CD4-positive, alpha-beta T cell treated with Interferon gamma for 1 hour (primary cell): ENCODE measurements at regions not wholly inside any gene's neighbourhood (a gene's known extent, or its start where the extent isn't known, plus 50 kb on each side); places are given as distances from the start of the nearest gene placed in this dataset.
A peak's percentile ranks its signal among the peaks of the same experiment; 100 is the strongest.
"Not testable (repeated sequence)": the region's sequence is repeated elsewhere in the genome, so short reads cannot be mapped to it uniquely, and the experiment has no call there.

ENCODE experiments used
- DNase-seq: peaks from one replicate; pipeline ENCODE4 v3.0.0-alpha.2; 2020

DNA sequence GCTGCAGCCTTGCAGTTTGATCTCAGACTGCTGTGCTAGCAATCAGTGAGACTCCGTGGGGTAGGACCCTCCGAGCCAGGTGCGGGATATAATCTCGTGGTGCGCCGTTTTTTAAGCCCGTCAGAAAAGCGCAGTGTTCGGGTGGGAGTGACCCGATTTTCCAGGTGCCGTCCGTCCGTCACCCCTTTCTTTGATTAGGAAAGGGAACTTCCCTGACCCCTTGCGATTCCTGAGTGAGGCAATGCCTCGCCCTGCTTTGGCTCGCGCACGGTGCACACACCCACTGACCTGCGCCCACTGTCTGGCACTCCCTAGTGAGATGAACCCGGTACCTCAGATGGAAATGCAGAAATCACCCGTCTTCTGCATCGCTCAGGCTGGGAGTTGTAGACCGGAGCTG is 203.2 kb downstream of the SNCAIP start:
- DNase-seq = not testable (repeated sequence)

DNA sequence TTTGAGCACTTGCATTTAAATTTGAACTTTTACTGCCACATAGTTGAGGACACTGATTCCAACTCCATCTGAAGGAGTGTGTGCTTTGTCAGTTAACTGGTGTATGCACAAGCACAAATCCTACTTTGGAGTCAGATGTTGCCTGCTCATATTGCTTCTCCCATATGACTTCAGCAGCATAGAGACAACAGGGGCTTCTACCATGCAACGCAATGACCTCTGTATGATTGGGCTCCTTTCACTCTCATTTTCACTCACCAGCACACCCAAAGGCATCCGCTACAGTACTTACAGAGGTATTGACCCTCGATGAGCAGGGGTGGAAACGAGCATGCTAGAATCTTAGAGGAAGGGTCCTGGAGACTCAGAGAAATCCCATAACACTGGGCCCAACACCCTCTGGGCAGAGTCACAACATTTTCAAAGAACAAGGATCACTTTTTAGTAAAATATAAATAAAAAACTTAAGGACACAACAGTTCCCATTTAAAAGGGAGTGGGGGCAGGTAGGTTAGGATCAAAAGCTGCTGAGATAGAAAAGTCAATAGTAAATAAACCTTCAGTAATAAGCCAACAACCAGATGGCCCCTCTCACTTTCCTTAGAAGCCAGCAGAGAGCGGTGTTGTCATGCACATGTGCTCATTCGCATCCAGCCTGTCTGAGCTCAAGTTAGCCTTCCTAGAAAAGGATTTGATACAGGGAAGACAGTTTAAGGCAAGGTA is 203.8 kb downstream of the SNCAIP start:
- DNase-seq = peak; percentile 13

DNA sequence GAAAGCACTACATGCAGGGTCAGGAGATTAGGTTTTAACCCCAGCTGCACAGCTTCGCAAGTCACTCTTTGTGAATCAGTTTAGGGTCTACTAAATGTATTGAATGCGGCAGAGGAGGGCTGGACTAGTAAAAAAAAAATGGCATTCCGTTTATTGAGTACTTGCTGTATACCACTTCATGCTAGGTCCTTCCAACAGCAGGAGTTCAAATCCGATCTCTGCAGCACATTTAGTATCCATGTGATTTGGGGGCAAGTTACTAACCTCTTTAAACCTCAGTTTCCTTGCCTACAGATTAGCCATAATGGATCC is 204.4 kb downstream of the SNCAIP start:
- no peak for DNase-seq

DNA sequence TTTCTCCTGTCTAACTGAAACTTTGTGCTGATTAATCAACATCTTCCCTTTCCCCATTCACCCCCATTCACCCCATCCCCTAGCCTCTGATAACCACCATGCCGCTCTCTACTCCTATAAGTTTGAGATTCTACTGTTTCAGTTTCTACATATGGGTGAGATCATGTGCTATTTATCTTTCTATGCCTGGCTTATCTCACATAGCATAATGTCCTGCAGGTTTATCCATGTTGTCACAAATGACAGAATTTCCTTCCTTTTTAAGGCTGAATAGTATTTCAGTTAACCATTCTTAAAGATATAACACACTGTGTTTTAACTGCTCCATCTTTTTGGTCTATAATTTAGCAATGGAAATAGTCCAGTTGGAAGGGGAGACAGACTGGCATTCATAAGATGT is 205.1 kb downstream of the SNCAIP start:
- DNase-seq = no peak

DNA sequence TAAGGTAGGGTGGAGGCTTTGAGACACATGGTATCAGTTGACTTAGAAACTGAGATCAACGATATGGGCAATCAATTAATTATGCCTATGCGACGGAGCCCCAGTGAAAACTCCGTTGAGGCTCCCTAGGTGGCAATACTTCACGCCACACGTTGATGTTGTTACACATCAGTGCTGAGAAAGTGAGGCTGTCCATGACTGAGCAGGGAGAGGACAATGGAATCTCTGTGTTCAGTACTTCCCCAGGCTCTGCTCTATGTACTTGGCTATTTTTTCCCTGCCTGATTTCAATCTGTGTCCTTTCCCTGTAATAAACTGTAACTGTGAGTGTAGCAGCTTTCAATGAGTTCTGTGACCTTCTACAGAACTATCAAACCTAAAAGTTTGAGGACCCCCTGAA is 211.7 kb downstream of the SNCAIP start:
- no peak for DNase-seq

DNA sequence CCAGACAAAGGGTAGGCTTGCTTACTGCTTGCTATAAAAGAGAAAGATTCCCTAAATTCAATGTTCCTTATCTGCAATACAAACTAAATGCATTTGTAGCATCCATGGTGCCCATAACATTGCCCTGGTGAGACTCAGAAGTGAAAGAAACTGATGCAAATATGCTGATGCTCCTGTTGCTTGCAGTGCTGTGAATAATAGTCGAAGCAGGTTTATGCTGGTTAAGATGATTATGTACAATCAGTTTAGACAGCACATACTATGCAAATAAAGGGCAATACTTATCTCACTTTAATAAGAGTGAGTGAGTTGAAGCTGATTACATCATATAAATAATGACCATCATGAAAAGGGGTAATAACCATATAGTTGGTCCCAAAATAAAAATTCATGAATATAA is 215.5 kb downstream of the SNCAIP start:
- DNase-seq = no peak

DNA sequence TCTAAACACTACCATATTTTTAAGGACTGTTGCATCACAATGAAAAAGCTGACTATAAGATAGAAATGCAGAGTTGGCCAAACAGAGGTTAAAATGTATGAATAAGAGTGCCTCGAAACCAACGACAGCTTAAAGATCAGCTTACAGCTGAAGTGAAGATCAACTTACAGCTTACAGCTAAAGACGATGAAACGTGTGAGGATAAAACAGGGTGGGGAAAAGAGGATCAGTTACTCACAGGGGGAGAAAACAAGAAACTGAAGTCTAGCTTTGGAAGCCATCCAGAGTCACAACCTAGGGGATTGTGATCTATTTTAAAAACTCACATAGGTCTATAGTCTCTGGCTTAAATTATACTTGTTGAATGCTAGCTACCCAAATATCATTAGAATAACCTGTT is 220.0 kb downstream of the SNCAIP start:
- DNase-seq = no peak

DNA sequence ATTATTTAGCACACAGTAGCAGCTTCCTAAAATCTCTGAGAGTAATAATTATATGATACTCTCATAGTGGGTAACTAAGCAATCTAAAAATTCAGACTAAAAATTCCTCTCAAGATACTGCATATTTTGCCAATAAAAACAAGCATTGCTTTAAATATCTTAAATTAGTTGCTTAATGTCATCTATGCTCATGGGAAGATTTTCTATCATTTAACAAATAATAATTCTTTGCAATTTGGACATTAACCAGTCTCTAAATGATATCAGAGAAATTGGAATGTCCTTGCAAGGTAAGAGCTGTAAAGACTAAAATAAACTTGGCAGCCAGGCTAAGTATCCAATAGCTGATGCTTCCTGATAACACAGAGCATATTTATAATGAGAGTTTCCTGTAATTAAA is 221.8 kb downstream of the SNCAIP start:
- DNase-seq = no peak

DNA sequence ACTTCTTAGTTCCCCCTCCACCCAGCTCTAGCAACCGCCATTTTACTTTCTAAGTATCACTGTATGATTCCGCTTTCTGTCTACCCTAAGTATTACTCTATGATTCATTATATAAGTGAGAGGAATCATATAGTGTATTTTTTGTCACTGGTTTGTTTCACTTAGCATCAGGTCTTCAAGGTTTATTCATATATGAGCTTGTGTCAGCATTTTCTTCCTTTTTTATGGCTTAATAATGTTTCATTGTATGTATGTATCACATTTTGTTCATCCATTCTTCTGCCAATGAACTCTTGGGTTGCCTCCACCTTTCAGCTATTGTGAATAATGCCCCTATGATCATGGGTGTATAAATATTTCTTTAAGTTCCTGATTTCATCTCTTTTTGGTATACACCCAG is 222.8 kb downstream of the SNCAIP start:
- no peak for DNase-seq

DNA sequence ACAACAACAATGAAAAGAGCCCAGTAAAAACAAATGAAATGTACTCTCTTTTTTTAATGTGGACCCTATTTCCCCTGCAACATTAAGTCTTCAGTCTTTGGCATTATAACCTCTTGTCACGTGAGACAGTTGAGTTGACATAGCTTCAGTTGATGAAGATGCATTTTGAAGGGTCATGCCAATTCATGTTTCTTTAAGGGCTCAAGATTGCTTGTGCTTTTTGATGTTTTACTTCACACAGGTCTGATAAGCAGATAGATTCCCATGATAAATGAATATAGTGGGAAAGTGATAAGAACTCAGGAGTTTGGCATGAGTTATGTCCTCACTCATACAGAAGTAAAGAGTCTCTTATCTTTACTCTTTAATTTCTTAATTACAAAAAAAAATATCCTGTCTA is 229.4 kb downstream of the SNCAIP start:
- no peak for DNase-seq

DNA sequence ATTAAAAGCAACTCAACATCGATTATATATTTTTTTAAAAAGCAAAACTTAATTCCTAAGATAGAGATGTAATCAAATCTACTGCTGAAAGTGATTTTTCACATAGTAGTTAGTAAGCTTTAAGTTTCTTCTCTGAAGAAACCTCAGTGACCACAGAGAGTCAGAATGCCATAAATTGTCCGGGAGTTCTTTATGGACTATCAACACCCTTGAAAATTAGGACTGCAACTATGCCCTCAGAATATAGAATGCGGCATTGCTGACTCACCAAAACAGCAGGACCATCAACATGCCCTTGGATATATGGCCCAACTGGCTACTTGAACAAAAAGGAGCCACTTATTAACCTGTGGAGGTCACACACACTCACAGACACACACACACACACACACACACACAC is 228.9 kb upstream of the SNX2 start:
- no peak for DNase-seq

DNA sequence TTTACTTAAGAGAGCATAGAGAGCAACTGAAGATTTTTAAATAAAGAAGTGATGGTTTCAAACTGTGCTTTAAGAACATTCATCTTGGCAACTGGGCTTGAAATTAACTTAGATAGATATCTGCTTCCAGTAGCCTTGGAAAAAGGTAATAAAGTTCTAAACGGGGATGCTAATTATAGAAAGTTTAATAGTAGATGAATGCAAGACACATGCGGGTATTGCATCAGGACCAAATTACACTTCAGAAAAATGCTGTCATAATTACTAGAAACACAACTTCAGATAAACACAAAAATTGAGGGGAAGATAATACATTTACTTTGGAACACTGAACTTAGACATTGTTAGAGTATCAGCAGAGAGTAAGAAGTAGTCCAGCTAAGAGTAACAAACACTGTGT is 227.7 kb upstream of the SNX2 start:
- no peak for DNase-seq

DNA sequence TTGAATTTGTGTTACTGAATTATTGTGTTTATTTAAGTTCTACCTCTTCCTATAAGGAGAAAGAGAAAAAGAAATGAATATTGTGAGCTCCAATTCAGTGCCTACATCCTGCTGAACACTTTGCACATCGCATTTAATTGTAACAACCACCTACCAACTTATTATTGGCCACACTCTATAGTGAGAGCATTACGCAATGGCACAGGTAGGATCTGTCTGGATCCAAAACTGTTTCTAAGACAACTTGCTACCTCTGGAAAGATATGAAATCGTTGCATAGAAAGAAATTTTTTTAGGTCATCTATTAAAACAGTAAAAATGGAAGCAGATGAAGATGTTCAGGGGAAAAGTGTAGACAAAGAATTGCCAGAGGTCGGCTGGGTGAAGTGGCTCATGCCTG is 227.2 kb upstream of the SNX2 start:
- no peak for DNase-seq

DNA sequence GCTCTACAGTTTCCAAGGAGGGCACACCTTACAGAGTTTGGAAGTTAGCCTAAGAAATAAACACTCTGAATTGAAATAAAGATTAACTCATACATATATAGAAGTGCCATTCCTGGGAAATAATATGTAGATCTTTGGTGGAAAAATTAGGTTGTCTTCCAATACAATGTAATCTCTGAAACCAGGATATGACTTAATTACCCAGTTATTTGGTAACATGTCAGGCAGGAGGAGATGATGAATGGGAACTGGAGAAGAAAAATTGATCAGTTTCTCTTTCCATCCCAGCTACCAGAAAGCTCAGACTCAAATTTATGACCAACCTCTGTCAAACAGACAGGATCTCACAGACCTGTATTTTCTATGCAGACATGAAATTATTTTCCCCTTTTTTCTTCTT is 215.2 kb upstream of the SNX2 start:
- DNase-seq = no peak

DNA sequence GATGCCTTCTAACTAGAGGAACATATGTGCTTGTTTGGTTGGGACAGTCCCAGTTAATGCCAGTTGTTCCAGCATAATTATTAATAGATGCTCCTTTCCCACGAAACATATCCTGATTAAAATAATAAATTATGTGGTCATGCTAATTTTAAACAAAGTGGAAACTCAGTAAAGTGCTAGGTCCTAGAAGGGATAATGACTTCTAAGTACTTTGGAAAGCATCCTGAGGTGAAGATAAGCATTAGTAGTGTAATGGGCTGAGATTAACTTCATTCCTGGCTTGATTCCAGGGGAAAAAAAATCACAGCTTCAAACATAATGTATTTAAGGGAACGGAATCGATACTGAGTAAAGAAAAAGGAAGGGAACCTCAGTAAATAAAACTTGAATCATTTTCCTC is 213.7 kb upstream of the SNX2 start:
- no peak for DNase-seq

DNA sequence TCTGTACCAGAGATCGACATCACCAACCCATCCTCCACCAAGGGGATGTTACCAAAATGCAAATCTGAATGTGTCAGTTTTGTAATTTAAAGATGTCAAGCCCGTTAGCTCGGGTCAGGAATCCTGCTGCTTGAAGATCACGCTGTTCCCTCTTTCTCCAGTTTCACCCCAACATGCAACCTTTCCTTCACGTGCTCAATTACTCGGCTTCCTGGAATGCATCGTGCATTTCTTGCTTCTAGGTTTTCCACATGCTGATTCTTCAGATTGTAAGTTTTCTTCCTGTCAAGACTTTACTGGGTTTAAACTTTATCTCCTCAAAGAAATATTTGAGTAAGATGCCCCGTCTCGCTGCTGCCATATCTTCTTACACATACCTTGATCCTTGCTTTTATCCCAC is 209.5 kb upstream of the SNX2 start:
- DNase-seq = no peak

DNA sequence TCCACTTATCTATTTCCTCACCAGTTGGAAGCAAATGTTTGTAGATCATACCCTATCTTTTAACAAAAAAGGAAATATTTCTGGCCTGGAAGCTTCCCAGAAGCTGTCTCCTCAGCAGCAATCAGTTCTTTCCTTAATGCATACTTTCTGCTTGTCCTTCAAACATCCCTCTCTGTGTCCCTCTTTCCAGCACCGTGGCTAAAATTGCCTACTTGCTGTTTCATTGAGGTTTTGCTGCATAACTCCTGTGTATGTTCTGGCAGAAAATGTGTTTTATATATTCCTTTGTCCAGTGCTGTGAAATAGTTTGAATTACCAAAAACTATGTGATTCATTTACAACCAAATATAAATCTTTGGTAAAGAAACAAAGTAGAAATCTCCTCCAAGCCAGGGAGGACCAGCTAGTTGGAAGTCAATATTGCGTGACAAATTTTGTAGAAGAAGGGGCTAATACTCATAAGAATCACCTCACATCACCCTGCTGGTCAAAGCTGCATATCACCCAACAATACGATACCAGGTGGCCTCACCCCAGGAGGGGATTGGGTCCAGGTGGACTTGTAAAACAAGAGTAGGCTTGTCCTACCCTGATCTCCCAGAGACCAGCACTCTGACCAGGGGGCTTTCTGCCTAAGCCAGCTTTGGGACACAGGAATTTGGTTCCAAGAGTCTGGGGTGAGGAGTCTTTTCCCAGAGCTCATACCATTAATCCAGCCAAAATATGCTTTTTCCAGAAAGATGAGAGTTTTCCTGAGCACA is 198.4 kb upstream of the SNX2 start:
- DNase-seq = no peak

DNA sequence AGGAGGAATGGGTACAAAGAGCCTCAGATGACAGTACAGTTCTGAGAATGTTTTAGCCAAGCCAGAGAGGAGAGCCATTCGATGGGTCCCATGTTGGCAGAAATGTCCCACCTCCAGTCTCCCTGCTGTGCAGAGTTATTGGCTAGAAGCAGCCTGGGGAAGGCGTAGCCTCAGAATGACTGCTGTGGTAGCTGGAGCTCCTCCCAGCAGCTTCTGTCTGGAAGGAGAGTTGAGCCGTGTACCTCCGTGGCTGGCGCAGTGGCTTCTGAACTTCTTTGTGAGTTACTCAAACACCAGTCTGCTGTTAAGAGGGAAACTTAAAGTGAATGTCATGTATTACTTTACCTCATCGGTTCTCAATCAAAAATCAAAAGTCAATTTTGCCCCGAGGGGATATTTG is 193.3 kb upstream of the SNX2 start:
- no peak for DNase-seq

DNA sequence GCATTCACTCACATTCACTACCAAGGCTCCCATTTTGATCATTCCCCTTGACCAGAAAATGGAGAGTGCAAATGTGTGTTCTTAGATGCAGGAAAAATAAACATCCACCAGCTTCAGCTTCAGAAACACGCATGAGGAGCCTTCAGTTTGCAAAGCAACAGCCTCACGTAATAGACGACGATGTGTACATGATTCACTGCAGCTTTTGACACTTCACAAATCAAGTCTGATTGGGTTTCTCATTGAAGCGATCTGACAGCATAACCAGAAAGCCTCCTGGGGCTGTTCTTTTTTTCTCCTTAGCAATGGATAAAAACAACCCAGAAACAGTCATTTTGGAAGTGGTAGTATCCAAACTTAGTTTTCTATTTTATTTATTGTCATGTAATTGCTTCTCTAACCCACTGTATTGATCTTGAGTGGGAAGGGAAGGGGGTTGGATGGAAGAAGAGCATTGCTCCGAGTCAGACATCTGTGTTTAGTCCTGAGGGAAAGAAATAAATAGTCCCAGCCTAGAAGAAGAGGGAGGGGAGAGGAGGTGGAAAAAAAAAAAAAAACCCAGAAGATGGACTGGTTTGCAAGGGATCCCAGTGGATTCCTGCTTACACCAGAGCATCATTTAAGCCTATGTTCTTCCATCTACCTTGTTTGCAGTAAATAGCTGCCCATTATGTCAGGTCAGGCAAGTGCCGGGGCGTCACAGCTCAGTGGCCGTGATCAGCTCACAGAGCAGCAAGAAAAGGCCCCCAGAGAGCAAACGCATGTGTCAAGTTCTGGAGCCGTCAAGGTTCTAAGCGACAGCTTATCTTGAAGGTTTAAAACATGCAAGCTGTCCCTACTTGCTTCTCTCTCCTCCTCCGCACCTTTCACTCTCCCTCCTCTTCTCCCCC is 190.2 kb upstream of the SNX2 start:
- no peak for DNase-seq

DNA sequence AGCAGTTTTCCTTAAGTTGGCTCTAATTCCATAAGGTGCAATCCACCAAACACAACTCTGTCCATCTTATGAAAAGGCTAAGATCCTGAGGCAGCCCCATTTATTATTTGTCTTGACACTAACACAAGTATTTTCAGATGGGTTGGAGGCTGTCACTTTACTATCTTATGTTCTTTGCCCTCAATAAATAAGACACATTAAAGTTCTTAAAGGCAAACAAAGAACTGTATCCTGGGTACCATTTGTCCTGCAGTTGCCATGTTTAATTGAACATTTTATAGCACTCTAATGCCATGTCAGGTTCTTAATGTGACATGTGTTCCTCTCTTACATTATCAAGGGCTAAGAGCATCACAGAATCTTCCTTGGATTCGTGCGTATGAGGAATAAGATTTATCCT is 189.5 kb upstream of the SNX2 start:
- DNase-seq = no peak

DNA sequence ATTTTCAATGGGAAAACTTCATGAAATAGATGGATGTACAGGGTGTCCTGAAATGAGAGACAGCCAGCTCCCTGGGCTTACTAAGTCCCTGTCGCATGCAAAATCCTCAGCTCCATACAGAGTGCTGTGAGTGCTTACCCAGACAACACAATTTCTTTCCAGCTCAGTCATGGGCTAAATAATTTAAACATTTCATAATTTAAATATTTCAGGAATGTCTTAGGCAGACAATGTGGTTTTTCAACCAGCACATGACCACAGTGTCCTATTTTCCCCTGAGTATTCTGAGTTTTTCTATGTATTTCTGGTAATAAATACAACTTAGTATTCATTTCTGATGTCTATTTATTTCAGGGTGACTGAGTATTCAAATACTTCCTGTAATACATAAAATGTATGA is 188.5 kb upstream of the SNX2 start:
- no peak for DNase-seq

DNA sequence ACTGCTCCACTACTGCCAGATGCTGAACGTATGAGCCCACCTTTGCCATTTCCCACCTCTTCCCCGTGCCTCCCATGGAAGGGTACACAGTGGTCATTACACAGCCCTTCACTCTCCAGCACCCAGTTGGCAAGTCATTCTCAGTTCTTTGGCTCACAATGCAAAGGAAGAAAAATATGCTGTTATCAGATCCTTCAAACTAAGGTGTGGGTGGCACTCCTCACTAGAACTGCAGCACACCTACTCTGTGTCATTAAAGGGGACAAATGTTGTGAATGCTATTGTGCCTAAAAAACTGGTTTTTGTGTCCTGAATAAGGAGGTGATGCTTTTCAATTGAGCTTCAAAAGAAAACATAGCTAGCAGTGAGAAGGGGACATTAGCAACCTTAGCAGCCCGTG is 183.1 kb upstream of the SNX2 start:
- DNase-seq = no peak

DNA sequence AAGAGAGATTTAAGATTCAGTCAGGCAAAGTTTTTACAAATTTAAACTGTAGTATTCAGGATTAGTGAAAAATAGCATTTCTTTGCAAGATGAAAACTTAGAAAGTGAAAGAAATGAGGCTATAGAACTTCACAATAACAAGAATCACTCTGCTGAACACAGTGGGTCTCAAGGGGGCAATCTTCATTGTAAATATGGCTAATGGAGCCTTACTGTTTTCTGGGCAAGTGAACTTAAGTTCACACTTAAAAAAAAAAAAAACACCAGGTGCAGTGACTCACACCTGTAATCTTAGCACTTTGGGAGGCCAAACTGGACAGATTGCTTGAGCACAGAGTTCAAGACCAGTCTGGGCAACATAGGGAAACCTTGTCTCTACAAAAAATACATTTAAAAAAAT is 175.9 kb upstream of the SNX2 start:
- DNase-seq = no peak

DNA sequence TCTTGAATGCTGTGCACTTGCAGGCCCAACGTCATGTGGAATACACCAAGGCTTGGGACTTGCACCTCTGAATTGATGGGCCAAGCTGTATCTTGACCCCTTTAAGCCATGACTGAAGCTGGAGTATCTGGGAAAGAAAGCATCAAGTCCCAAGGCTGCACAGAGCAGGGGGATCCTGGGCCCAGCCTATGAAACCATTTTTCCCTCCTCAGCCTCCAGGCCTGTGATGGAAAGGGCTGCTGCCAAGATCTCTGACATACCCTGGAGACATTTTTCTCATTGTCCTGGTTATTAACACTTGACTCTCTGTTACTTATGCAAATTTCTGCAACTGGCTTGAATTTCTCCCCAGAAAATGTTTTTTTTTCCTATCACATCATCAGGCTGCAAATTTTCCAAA is 174.0 kb upstream of the SNX2 start:
- no peak for DNase-seq
